HCT116 (cell line): ENCODE measurements at regions not wholly inside any gene's neighbourhood (a gene's known extent, or its start where the extent isn't known, plus 50 kb on each side); places are given as distances from the start of the nearest gene placed in this dataset.

Experiments
- ATAC-seq: fragments of 200-7000 bp; cut with Tn5 transposase; 2 replicates; pipeline ENCODE4 v1.9.1; 2020; ENCODE audit warnings: mild to moderate bottlenecking, moderate library complexity
- BruUV-seq: library from RNA; stranded (reverse); fragments of 400-500 nt; replicated peaks from 2 replicates; lab custom pipeline; 2021; lab: Mats Ljungman, UMichigan
- CTCF ChIA-PET: fragments of 300-600 bp; sonication (Branson Sonifier 250); formaldehyde crosslinking; loops from one replicate; lab custom pipeline; 2021; ENCODE audit warnings: antibody characterized with exemption; lab: Charles Lee
- POLR2A ChIA-PET: fragments of 300-600, 350-600 bp; sonication (Branson Sonifier 250); formaldehyde crosslinking; loops from one replicate; lab custom pipeline; 2021; ENCODE audit warnings: antibody characterized with exemption; lab: Charles Lee
- RAD21 ChIA-PET, 2 experiments: fragments of 300-600 bp; sonication (Branson Sonifier 250); formaldehyde crosslinking; loops; one replicate each; lab custom pipeline; 2023; ENCODE audit warnings: low total read pairs in 2 of 2; ENCODE audit not compliant: uncharacterized antibody in 2 of 2, unreplicated experiment in 2 of 2, low non-redundant PET in 1 of 2; lab: Charles Lee
- DNase-seq: peaks from one replicate; pipeline ENCODE4 v3.0.0-alpha.2; 2010; ENCODE audit warnings: low read depth, low spot score
- H2AFZ ChIP-seq: fragments of 200-600 bp; shearing (Covaris generic), sonication (generic); 2 replicates; pipeline ENCODE4 v1.6.1; 2017; ENCODE audit warnings: low read depth, mixed run types, mixed read lengths, antibody characterized with exemption, low read length; ENCODE audit not compliant: poor library complexity, severe bottlenecking
- H3K27ac ChIP-seq: 2 replicates; pipeline ENCODE4 v1.5.1; 2012; ENCODE audit warnings: low read depth, low read length
- H3K27me3 ChIP-seq: fragments of 200-600 bp; sonication (generic); 2 replicates; pipeline ENCODE4 v1.6.1; 2016; ENCODE audit warnings: mixed run types, low read length, mixed read lengths; ENCODE audit not compliant: insufficient read depth
- H3K36me3 ChIP-seq, 2 experiments: fragments of 200-500 bp in 1 of 2; fragments of 200-600 bp in 1 of 2; sonication (Bioruptor generic) in 1 of 2; sonication (generic) in 1 of 2; 2 replicates each; pipeline versions ENCODE4 v1.5.1 to v1.6.1; 2014 to 2016; ENCODE audit warnings: low read length in 2 of 2, inconsistent platforms in 1 of 2, mixed read lengths in 1 of 2, mixed run types in 1 of 2; ENCODE audit not compliant: insufficient read depth in 2 of 2, control insufficient read depth in 1 of 2
- H3K4me1 ChIP-seq, 2 experiments: fragments of 200-600 bp in 1 of 2; sonication (generic) in 1 of 2; 2 replicates each; pipeline versions ENCODE4 v1.5.1 to v1.6.1; 2012 to 2017; ENCODE audit warnings: low read length in 2 of 2, inconsistent platforms in 1 of 2, mild to moderate bottlenecking in 1 of 2, mixed read lengths in 1 of 2, mixed run types in 1 of 2, moderate library complexity in 1 of 2; ENCODE audit not compliant: insufficient read depth in 2 of 2, control insufficient read depth in 1 of 2
- H3K4me2 ChIP-seq: fragments of 200-600 bp; sonication (generic); 2 replicates; pipeline ENCODE4 v1.6.1; 2017; ENCODE audit warnings: mixed run types, low read length, mixed read lengths
- H3K4me3 ChIP-seq, 2 experiments: fragments of 200-600 bp in 1 of 2; sonication (generic) in 1 of 2; replicated peaks in 1 of 2; 2 replicates each; pipeline ENCODE4 v1.5.1; 2011 to 2016; ENCODE audit warnings: low read length in 2 of 2, control low read depth in 1 of 2, low read depth in 1 of 2, mild to moderate bottlenecking in 1 of 2, mixed read lengths in 1 of 2, mixed run types in 1 of 2
- H3K79me2 ChIP-seq: fragments of 200-600 bp; sonication (generic); 2 replicates; pipeline ENCODE4 v1.6.1; 2017; ENCODE audit warnings: mild to moderate bottlenecking, mixed run types, low read length, moderate library complexity, mixed read lengths; ENCODE audit not compliant: insufficient read depth
- H3K9ac ChIP-seq: fragments of 200-600 bp; sonication (generic); 2 replicates; pipeline ENCODE4 v1.6.1; 2016; ENCODE audit warnings: low read length, mixed read lengths
- H3K9me2 ChIP-seq: fragments of 200-600 bp; sonication (generic), shearing (Covaris generic); 2 replicates; pipeline ENCODE4 v1.6.1; 2017; ENCODE audit warnings: mixed run types, mild to moderate bottlenecking, moderate library complexity; ENCODE audit not compliant: insufficient read depth
- H3K9me3 ChIP-seq, 2 experiments: fragments of 200-500 bp in 1 of 2; fragments of 200-600 bp in 1 of 2; sonication (Bioruptor generic) in 1 of 2; sonication (generic) in 1 of 2; 2 replicates each; pipeline ENCODE4 v1.6.1; 2014 to 2017; ENCODE audit warnings: low read length in 2 of 2, mixed read lengths in 2 of 2, inconsistent platforms in 1 of 2, low read depth in 1 of 2, mild to moderate bottlenecking in 1 of 2, mixed run types in 1 of 2, moderate library complexity in 1 of 2; ENCODE audit not compliant: control insufficient read depth in 1 of 2, insufficient read depth in 1 of 2
- H4K20me1 ChIP-seq: fragments of 200-600 bp; sonication (generic), shearing (Covaris generic); 2 replicates; pipeline ENCODE4 v1.6.1; 2017; ENCODE audit warnings: mixed run types, mild to moderate bottlenecking, moderate library complexity; ENCODE audit not compliant: insufficient read depth
- JUND ChIP-seq: IDR thresholded peaks from 2 replicates; pipeline ENCODE4 v1.6.1; 2012
- POLR2A ChIP-seq: IDR thresholded peaks from 2 replicates; pipeline ENCODE4 v1.7.0; 2011; ENCODE audit warnings: borderline replicate concordance; ENCODE audit not compliant: insufficient read depth, insufficient read length; ENCODE audit errors: extremely low read depth
- RAD21 ChIP-seq: IDR thresholded peaks from 2 replicates; pipeline ENCODE4 v1.6.1; 2012; ENCODE audit warnings: low read depth, mild to moderate bottlenecking
- ZNF274 ChIP-seq: fragments of 200-500 bp; sonication (Bioruptor generic); IDR thresholded peaks from 2 replicates; pipeline ENCODE4 v1.6.1; 2014; ENCODE audit warnings: mild to moderate bottlenecking, low read depth, low read length, inconsistent platforms
- intact Hi-C: fragments of 100-400 bp; cut with micrococcal nuclease; formaldehyde crosslinking; loops from 2 replicates; pipeline ENCODE4 v1.10.0; 2022
- TF ChIP-seq, protein P1 (sequence below): IDR thresholded peaks from 2 replicates; pipeline ENCODE4 v1.6.1; 2012; ENCODE audit warnings: low read depth
- TF ChIP-seq, protein P2 (sequence below): IDR thresholded peaks from 2 replicates; pipeline ENCODE4 v1.6.1; 2012

GRCh38 chr1:83617883-83618282 is 381.0 kb downstream of the TTLL7 start (continued):
- TF ChIP-seq, protein P1, sequence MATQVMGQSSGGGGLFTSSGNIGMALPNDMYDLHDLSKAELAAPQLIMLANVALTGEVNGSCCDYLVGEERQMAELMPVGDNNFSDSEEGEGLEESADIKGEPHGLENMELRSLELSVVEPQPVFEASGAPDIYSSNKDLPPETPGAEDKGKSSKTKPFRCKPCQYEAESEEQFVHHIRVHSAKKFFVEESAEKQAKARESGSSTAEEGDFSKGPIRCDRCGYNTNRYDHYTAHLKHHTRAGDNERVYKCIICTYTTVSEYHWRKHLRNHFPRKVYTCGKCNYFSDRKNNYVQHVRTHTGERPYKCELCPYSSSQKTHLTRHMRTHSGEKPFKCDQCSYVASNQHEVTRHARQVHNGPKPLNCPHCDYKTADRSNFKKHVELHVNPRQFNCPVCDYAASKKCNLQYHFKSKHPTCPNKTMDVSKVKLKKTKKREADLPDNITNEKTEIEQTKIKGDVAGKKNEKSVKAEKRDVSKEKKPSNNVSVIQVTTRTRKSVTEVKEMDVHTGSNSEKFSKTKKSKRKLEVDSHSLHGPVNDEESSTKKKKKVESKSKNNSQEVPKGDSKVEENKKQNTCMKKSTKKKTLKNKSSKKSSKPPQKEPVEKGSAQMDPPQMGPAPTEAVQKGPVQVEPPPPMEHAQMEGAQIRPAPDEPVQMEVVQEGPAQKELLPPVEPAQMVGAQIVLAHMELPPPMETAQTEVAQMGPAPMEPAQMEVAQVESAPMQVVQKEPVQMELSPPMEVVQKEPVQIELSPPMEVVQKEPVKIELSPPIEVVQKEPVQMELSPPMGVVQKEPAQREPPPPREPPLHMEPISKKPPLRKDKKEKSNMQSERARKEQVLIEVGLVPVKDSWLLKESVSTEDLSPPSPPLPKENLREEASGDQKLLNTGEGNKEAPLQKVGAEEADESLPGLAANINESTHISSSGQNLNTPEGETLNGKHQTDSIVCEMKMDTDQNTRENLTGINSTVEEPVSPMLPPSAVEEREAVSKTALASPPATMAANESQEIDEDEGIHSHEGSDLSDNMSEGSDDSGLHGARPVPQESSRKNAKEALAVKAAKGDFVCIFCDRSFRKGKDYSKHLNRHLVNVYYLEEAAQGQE, result no peak
- TF ChIP-seq RAD21 (no peak), POLR2A (no peak), JUND (no peak)

DNA sequence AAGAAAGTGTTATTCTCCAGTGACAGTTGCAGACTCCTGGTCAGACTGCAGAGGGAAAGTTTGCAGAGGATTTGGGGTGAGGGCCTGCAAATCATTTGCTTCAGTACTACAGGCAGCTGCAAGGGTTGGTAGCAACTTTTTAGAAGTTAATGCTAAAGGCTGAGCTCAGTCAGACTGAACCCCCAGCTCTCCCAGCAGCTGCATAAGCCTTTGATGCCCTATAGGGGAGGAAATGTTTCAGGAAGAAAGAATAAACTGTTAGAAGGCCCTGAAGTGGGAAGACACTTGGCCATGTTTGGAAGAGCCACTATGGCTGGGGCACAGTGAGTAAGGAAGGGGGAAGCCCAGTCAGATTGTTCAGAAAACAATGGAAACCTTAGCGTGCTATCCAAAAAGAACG is 383.6 kb downstream of the TTLL7 start:
- no TSS peak for BruUV-seq
- ATAC-seq, result no peak
- ChIA-PET POLR2A (no interaction called here), RAD21 (no interaction called here), CTCF (no interaction called here)
- Histone ChIP-seq H3K79me2 (no peaks in the 10 kb centered on the region), H4K20me1 (no peaks in the 10 kb centered on the region), H3K36me3 (no peaks in the 10 kb centered on the region), H3K4me2 (no peak overlapping the region), H3K9me2 (no peaks in the 10 kb centered on the region), H3K27me3 (no peaks in the 10 kb centered on the region), H3K4me1 (no peaks in the 10 kb centered on the region), H3K9ac (no peak overlapping the region), H3K27ac (no peak overlapping the region), H3K9me3 (no peaks in the 10 kb centered on the region), H3K4me3 (no peak overlapping the region), H2AFZ (no peak overlapping the region)
- intact Hi-C loops, result no loop called here
- no peak for DNase-seq
- TF ChIP-seq, protein P2, sequence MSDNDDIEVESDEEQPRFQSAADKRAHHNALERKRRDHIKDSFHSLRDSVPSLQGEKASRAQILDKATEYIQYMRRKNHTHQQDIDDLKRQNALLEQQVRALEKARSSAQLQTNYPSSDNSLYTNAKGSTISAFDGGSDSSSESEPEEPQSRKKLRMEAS, result no peak
- TF ChIP-seq ZNF274, result no peak
